Left ventricle myocardium inferior (tissue), 1 donor: ENCODE measurements at regions not wholly inside any gene's neighbourhood (a gene's known extent, or its start where the extent isn't known, plus 50 kb on each side); places are given as distances from the start of the nearest gene placed in this dataset.

ENCODE experiments used
- DNase-seq: peaks from one replicate; pipeline ENCODE4 v3.0.0-alpha.2; 2020
- H3K27ac ChIP-seq: fragments of 200-600 bp; replicated peaks from 2 replicates; pipeline ENCODE4 v1.8.0; 2021
- H3K27me3 ChIP-seq: fragments of 200-600 bp; 2 replicates; pipeline ENCODE4 v1.8.0; 2021; ENCODE audit warnings: low read depth
- H3K36me3 ChIP-seq: fragments of 200-600 bp; 2 replicates; pipeline ENCODE4 v1.8.0; 2021
- H3K4me1 ChIP-seq: fragments of 200-600 bp; 2 replicates; pipeline ENCODE4 v1.8.0; 2021
- H3K4me3 ChIP-seq: fragments of 200-600 bp; 2 replicates; pipeline ENCODE4 v1.8.0; 2021; ENCODE audit warnings: mild to moderate bottlenecking, moderate library complexity
- H3K9me3 ChIP-seq: fragments of 200-600 bp; replicated peaks from 2 replicates; pipeline ENCODE4 v1.8.0; 2021
- CTCF ChIP-seq: fragments of 200-600 bp; IDR thresholded peaks from 2 replicates; pipeline ENCODE4 v1.8.0; 2021; ENCODE audit warnings: antibody characterized with exemption, mild to moderate bottlenecking, borderline replicate concordance
- intact Hi-C: fragments of 100-400 bp; cut with micrococcal nuclease; formaldehyde crosslinking; loops from one replicate; pipeline ENCODE4 v1.11.0; 2022
- donor health status: DM: no; HTN: yes; CAD: no; lungs with severe emphysema.

DNA sequence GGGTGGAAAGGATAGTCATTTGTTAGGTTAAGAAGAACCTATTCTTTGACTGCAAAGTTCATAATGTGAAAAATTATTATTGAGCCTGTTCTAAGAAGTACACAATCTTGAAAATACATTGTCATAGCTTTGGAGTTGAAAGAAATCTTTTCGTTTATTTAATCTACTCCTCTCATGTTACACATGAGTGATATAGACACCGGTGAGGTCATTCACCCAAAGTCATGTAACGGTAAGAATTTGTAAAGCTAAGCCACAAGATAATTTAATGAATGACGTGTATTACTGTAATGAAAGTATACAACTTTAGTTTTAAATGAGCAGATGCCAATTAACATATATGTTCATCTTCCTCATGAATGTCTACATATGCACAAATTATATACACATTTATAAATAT lies 284.1 kb upstream of the PDE4D start:
- H3K36me3 ChIP-seq, result no peaks in the 10 kb centered on the region
- DNase-seq, result no peak
- intact Hi-C loops, result no loop called here
- TF ChIP-seq CTCF, result no peak
- H3K27ac ChIP-seq, result no peak overlapping the region
- no peaks in the 10 kb centered on the region for H3K4me1 ChIP-seq
- no peak overlapping the region for H3K4me3 ChIP-seq
- H3K9me3 ChIP-seq, result peaks cover 24% of the 10 kb centered on the region
- no peaks in the 10 kb centered on the region for H3K27me3 ChIP-seq

DNA sequence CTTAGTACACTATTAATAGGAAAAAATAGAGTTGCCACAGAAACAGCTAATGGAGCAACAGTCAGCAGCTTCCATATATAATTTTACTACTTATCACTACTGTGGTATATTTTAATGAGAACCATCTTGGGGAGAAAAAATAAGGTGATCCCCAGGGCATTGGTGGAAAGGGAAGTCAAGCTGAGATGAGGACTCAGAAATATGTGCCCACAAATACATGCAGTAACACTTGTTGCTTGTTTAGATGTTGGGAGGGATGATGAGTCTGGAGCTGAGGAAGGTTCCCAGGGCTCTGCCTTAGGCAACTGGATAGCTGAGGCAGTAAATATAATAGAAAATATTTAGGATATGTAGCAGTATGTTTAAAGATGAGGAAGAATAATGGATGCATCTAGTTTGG lies 280.1 kb upstream of the PDE4D start:
- peaks cover 32% of the 10 kb centered on the region for H3K9me3 ChIP-seq
- no peaks in the 10 kb centered on the region for H3K36me3 ChIP-seq
- no peak for DNase-seq
- intact Hi-C loops, result no loop called here
- H3K27ac ChIP-seq, result no peak overlapping the region
- no peaks in the 10 kb centered on the region for H3K27me3 ChIP-seq
- TF ChIP-seq CTCF, result no peak
- H3K4me3 ChIP-seq, result no peak overlapping the region
- no peaks in the 10 kb centered on the region for H3K4me1 ChIP-seq

GRCh38 chr5:60163762-60164161 lies 270.2 kb upstream of the PDE4D start:
- Histone ChIP-seq H3K36me3 (no peaks in the 10 kb centered on the region), H3K27me3 (no peaks in the 10 kb centered on the region), H3K27ac (no peak overlapping the region), H3K4me3 (no peak overlapping the region), H3K4me1 (no peaks in the 10 kb centered on the region), H3K9me3 (peaks cover 28% of the 10 kb centered on the region)
- intact Hi-C loops, result no loop called here
- no peak for TF ChIP-seq CTCF
- no peak for DNase-seq

DNA sequence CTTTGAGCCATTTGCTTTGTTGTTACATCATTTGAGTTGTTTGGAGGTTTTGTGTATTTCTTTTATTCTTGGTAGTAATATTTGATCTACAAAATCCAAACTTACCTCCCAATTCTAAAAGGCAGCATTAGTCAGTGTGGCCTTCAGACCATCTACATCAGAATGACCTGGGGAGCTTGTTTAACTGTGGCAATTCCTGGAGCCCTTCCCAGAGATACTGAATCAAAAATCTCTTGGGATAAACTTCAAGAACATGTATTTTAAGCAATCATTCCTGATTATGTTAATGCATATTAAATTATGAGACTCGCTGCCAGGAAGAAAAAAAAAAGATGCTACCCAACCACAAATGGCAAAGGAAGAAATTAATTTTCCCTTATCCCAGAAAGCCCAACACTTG lies 268.9 kb upstream of the PDE4D start:
- no peak overlapping the region for H3K4me3 ChIP-seq
- H3K27ac ChIP-seq, result no peak overlapping the region
- TF ChIP-seq CTCF, result no peak
- no peaks in the 10 kb centered on the region for H3K36me3 ChIP-seq
- H3K4me1 ChIP-seq, result no peaks in the 10 kb centered on the region
- no peak for DNase-seq
- H3K27me3 ChIP-seq, result no peaks in the 10 kb centered on the region
- intact Hi-C loops, result no loop called here
- peaks cover 15% of the 10 kb centered on the region for H3K9me3 ChIP-seq

DNA sequence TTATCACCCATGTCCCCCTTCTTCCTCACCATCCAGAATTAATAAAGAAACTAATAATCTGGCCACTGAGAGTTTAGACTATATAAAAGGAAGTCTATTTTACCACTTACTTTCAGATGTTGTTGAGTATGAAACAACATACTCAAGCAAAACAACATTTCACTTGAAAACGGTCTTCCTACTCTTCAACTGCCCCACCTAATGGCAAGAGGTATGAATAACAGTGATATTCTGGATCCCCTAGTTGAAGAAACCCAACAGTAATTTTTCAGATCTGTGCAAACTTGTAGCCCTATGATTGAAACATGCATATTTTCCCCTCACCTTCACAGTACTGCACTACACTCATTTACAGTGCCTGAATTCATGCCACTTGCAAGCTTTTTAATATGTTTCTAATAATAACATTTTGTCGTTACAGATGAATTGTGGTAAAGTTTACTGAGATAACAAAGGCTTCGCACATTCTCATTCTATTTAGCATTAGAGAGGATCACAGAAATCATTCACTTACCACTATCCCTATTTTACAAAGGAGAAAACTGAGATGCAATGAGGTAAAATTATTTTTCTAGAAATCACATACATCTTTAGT lies 267.9 kb upstream of the PDE4D start:
- peaks cover 5% of the 10 kb centered on the region for H3K9me3 ChIP-seq
- no peak overlapping the region for H3K27ac ChIP-seq
- no peaks in the 10 kb centered on the region for H3K36me3 ChIP-seq
- TF ChIP-seq CTCF, result peak; percentile 42
- no peak for DNase-seq
- intact Hi-C loops, result no loop called here
- H3K4me1 ChIP-seq, result no peaks in the 10 kb centered on the region
- no peak overlapping the region for H3K4me3 ChIP-seq
- no peaks in the 10 kb centered on the region for H3K27me3 ChIP-seq
